ENCODE measurements at regions not wholly inside any gene's neighbourhood (a gene's known extent, or its start where the extent isn't known, plus 50 kb on each side); places are given as distances from the start of the nearest gene placed in this dataset.

- Histone ChIP-seq H3K9ac (ENCODE audit: control insufficient read depth, insufficient read depth, low read length) (no peak overlapping the region), H3K79me2 (ENCODE audit: control insufficient read depth, insufficient read depth, low read length) (no peaks in the 10 kb centered on the region), H3K4me2 (ENCODE audit: control insufficient read depth, insufficient read depth) (no peak overlapping the region), H3K27ac (ENCODE audit: control insufficient read depth, insufficient read depth) (no peak overlapping the region), H3K36me3 (ENCODE audit: control insufficient read depth in 2 of 2, insufficient read depth in 2 of 2, low read length in 1 of 2) (no peaks in the 10 kb centered on the region), H3K9me3 (replicated peaks; ENCODE audit: control insufficient read depth, insufficient read depth, low read length) (no peaks in the 10 kb centered on the region), H3K27me3 (replicated peaks in 1 of 2; ENCODE audit: control insufficient read depth in 2 of 2, insufficient read depth in 2 of 2, low read length in 1 of 2) (no peaks in the 10 kb centered on the region), H3K4me3 (no peak overlapping the region), H3K4me1 (ENCODE audit: control insufficient read depth, insufficient read depth, low read length) (no peaks in the 10 kb centered on the region), H4K20me1 (ENCODE audit: control insufficient read depth, insufficient read depth) (no peaks in the 10 kb centered on the region), H2AFZ (ENCODE audit: control insufficient read depth, low read depth, low read length) (no peak overlapping the region)
- WGBS (ENCODE audit: insufficient coverage, insufficient replicate concordance, low lambda C conversion rate, missing lambda C conversion rate): 20% methylated on average over 3 of the region's 3 CpGs
- TF ChIP-seq SMAD1 (IDR thresholded peaks at IDR 0.05; ENCODE audit: low read depth, partially characterized antibody): no peak
- TF ChIP-seq MYC (IDR thresholded peaks at IDR 0.05; ENCODE audit: insufficient read depth, insufficient read length, insufficient replicate concordance, low read length, severe bottlenecking): no peak
- no peak for TF ChIP-seq ZBTB11 (CRISPR knock-in tag; IDR thresholded peaks at IDR 0.05)
- TF ChIP-seq E2F8 (IDR thresholded peaks at IDR 0.05; ENCODE audit: low read depth, partially characterized antibody): no peak
- TF ChIP-seq PAX8 (IDR thresholded peaks at IDR 0.05): no peak
- TF ChIP-seq EED (IDR thresholded peaks at IDR 0.05; ENCODE audit: low read depth): no peak
- FAIRE-seq (no peak), ATAC-seq (no peak), DNase-seq (ENCODE audit: low read depth, low spot score) (no peak)
- in situ Hi-C loops (cut with MboI): no loop called here
- ChIA-PET POLR2A (no interaction called here), SMC1A (ENCODE audit: uncharacterized antibody, unreplicated experiment) (no interaction called here), RAD21 (ENCODE audit: unreplicated experiment) (no interaction called here), CTCF (no interaction called here)
- intact Hi-C loops (cut with micrococcal nuclease; ENCODE audit: unreplicated experiment): no loop called here
- BruUV-seq (replicated peaks): no TSS peak
Observed at GRCh38 chr3:99376926-99377325, 261.5 kb upstream of the COL8A1 start.
